Osteocyte (in vitro differentiated cells): ENCODE measurements at regions not wholly inside any gene's neighbourhood (a gene's known extent, or its start where the extent isn't known, plus 50 kb on each side); places are given as distances from the start of the nearest gene placed in this dataset.

ENCODE experiments used
- DNase-seq: peaks from one replicate; pipeline ENCODE4 v3.0.0; 2021; ENCODE audit warnings: mixed read lengths; ENCODE audit not compliant: unreplicated experiment; ENCODE audit errors: extremely low spot score
- H3K27ac Mint-ChIP-seq: one replicate; pipeline ENCODE4 v1.8.0; 2021; ENCODE audit warnings: mild to moderate bottlenecking, mixed read lengths; ENCODE audit not compliant: unreplicated experiment
- H3K27me3 Mint-ChIP-seq: one replicate; pipeline ENCODE4 v1.8.0; 2021; ENCODE audit warnings: mixed read lengths; ENCODE audit not compliant: unreplicated experiment
- H3K36me3 Mint-ChIP-seq: one replicate; pipeline ENCODE4 v1.8.0; 2021; ENCODE audit warnings: mixed read lengths; ENCODE audit not compliant: unreplicated experiment
- H3K4me1 Mint-ChIP-seq: one replicate; pipeline ENCODE4 v1.8.0; 2021; ENCODE audit warnings: mixed read lengths; ENCODE audit not compliant: unreplicated experiment
- H3K4me3 Mint-ChIP-seq: one replicate; pipeline ENCODE4 v1.8.0; 2021; ENCODE audit warnings: mild to moderate bottlenecking, moderate library complexity, mixed read lengths; ENCODE audit not compliant: unreplicated experiment
- H3K9me3 Mint-ChIP-seq: one replicate; pipeline ENCODE4 v1.8.0; 2021; ENCODE audit warnings: mixed read lengths; ENCODE audit not compliant: unreplicated experiment
- CTCF ChIP-seq: fragments of 200-600 bp; sonication (generic); IDR thresholded peaks from 2 replicates; pipeline ENCODE4 v1.5.0; 2021; ENCODE audit warnings: antibody characterized with exemption, mild to moderate bottlenecking, moderate library complexity

- Mint-ChIP-seq H3K27ac (no peak overlapping the region), H3K36me3 (no peaks in the 10 kb centered on the region), H3K9me3 (no peaks in the 10 kb centered on the region), H3K4me1 (no peaks in the 10 kb centered on the region), H3K27me3 (peaks cover 7% of the 10 kb centered on the region), H3K4me3 (no peak overlapping the region)
- DNase-seq, result no peak
- TF ChIP-seq CTCF, result no peak
Measured at GRCh38 chr12:41881891-41882805, 262.5 kb downstream of the GXYLT1 start.

- no peaks in the 10 kb centered on the region for H3K36me3 Mint-ChIP-seq
- no peaks in the 10 kb centered on the region for H3K27me3 Mint-ChIP-seq
- no peak for DNase-seq
Measured at GRCh38 chr12:41869432-41869831, 275.2 kb downstream of the GXYLT1 start.

GRCh38 chr12:41866878-41867430 lies 277.7 kb downstream of the GXYLT1 start:
- TF ChIP-seq CTCF, result no peak
- Mint-ChIP-seq H3K27ac (no peak overlapping the region), H3K27me3 (no peaks in the 10 kb centered on the region), H3K4me1 (no peaks in the 10 kb centered on the region), H3K36me3 (no peaks in the 10 kb centered on the region), H3K4me3 (no peak overlapping the region), H3K9me3 (peaks cover 9% of the 10 kb centered on the region)
- DNase-seq, result no peak

More at GRCh38 chr12:41869432-41869831, 275.2 kb downstream of the GXYLT1 start:
- Mint-ChIP-seq H3K9me3 (peaks cover 21% of the 10 kb centered on the region), H3K27ac (no peak overlapping the region), H3K4me3 (no peak overlapping the region), H3K4me1 (no peaks in the 10 kb centered on the region)
- TF ChIP-seq CTCF, result no peak

GRCh38 chr12:41856228-41856627 lies 288.4 kb downstream of the GXYLT1 start:
- DNase-seq, result no peak

More at GRCh38 chr12:41856228-41856627, 288.4 kb downstream of the GXYLT1 start:
- H3K36me3 Mint-ChIP-seq, result no peaks in the 10 kb centered on the region
- no peaks in the 10 kb centered on the region for H3K4me1 Mint-ChIP-seq
- H3K4me3 Mint-ChIP-seq, result no peak overlapping the region
- no peaks in the 10 kb centered on the region for H3K27me3 Mint-ChIP-seq
- no peak for TF ChIP-seq CTCF
- H3K27ac Mint-ChIP-seq, result no peak overlapping the region
- H3K9me3 Mint-ChIP-seq, result peaks cover 2% of the 10 kb centered on the region
